ENCODE measurements at regions not wholly inside any gene's neighbourhood (a gene's known extent, or its start where the extent isn't known, plus 50 kb on each side); places are given as distances from the start of the nearest gene placed in this dataset.

- TF ChIP-seq CTCF (IDR thresholded peaks at IDR 0.05; ENCODE audit: borderline replicate concordance, extremely low read depth, low read length, poor library complexity, severe bottlenecking) (no peak), EZH2 (IDR thresholded peaks at IDR 0.05; ENCODE audit: borderline replicate concordance, low read depth, low read length, severe bottlenecking) (no peak)
These were observed 52.1 kb upstream of the SEC16B start for GRCh38 chr1:178021950-178022349.

All from DND-41 (cell line).